Endothelial cell of umbilical vein (primary cell): ENCODE measurements at regions not wholly inside any gene's neighbourhood (a gene's known extent, or its start where the extent isn't known, plus 50 kb on each side); places are given as distances from the start of the nearest gene placed in this dataset.

Source experiments
- CTCF ChIP-seq, 2 donors: IDR thresholded peaks; 1 replicate in 1 of 2; 2 replicates in 1 of 2; pipeline ENCODE4 v1.5.1; 2011; ENCODE audit warnings: low read length in 2 of 2, mild to moderate bottlenecking in 2 of 2, moderate library complexity in 2 of 2, control low read depth in 1 of 2, inconsistent platforms in 1 of 2, low read depth in 1 of 2; ENCODE audit not compliant: insufficient read depth in 1 of 2; ENCODE audit errors: extremely low read depth in 1 of 2
- EZH2 ChIP-seq: IDR thresholded peaks from 2 replicates; pipeline ENCODE4 v1.6.1; 2012; ENCODE audit warnings: borderline replicate concordance, low read depth, mild to moderate bottlenecking, moderate library complexity, low read length, inconsistent platforms; ENCODE audit not compliant: severe bottlenecking
- FOS ChIP-seq: IDR thresholded peaks from 2 replicates; pipeline ENCODE4 v1.6.1; 2011; ENCODE audit warnings: mild to moderate bottlenecking, low read length, moderate library complexity, borderline replicate concordance; ENCODE audit not compliant: insufficient read depth
- GATA2 ChIP-seq: IDR thresholded peaks from 2 replicates; pipeline ENCODE4 v1.7.0; 2011; ENCODE audit warnings: low read depth, mild to moderate bottlenecking, moderate library complexity, mixed read lengths, low read length; ENCODE audit not compliant: insufficient read length, insufficient read depth
- JUN ChIP-seq: IDR thresholded peaks from 2 replicates; pipeline ENCODE4 v1.6.1; 2011; ENCODE audit warnings: borderline replicate concordance, low read depth; ENCODE audit not compliant: insufficient read length, insufficient read depth
- MAX ChIP-seq: IDR thresholded peaks from 2 replicates; pipeline ENCODE4 v1.6.1; 2011; ENCODE audit not compliant: insufficient read depth, insufficient read length
- POLR2A ChIP-seq: IDR thresholded peaks from 2 replicates; pipeline ENCODE4 v1.6.1; 2012; ENCODE audit warnings: low read depth, mild to moderate bottlenecking, control low read depth, low read length
- POLR2AphosphoS5 ChIP-seq: IDR thresholded peaks from 2 replicates; pipeline ENCODE4 v1.6.1; 2012; ENCODE audit warnings: low read depth, mild to moderate bottlenecking, control low read depth, low read length, moderate library complexity; ENCODE audit not compliant: insufficient read depth

- TF ChIP-seq CTCF (IDR thresholded peaks at IDR 0.05; ENCODE audit: extremely low read depth in 1 of 2, insufficient read depth in 1 of 2, low read depth in 1 of 2, low read length in 2 of 2) (no peak), POLR2A (no peak), JUN (peak; percentile 84), MAX (no peak), EZH2 (no peak), POLR2AphosphoS5 (peak; percentile 73), GATA2 (peak; percentile 51), FOS (peak; percentile 95)
Measured at GRCh38 chr13:44306371-44307192, 67.0 kb upstream of the SERP2 start.
